OCI-LY7 (cell line): ENCODE measurements at regions not wholly inside any gene's neighbourhood (a gene's known extent, or its start where the extent isn't known, plus 50 kb on each side); places are given as distances from the start of the nearest gene placed in this dataset.

ENCODE experiments used
- BruUV-seq: library from RNA; stranded (reverse); fragments of 400-500 nt; replicated peaks from 2 replicates; lab custom pipeline; 2021; lab: Mats Ljungman, UMichigan
- CTCF ChIA-PET: fragments of 300-600 bp; sonication (Branson Sonifier 250); formaldehyde crosslinking; loops from one replicate; lab custom pipeline; 2022; ENCODE audit warnings: antibody characterized with exemption; ENCODE audit not compliant: unreplicated experiment; lab: Charles Lee
- POLR2A ChIA-PET: fragments of 300-600 bp; sonication (Branson Sonifier 250); formaldehyde crosslinking; loops from one replicate; lab custom pipeline; 2022; ENCODE audit warnings: antibody characterized with exemption; lab: Charles Lee
- DNase-seq: peaks from one replicate; pipeline ENCODE4 v3.0.0-alpha.2; 2015; ENCODE audit warnings: low spot score
- H2AFZ ChIP-seq: fragments of 200-600 bp; sonication (generic), shearing (Covaris generic); 2 replicates; pipeline ENCODE4 v1.6.1; 2014; ENCODE audit warnings: mild to moderate bottlenecking, antibody characterized with exemption, low read length, moderate library complexity
- H3K27ac ChIP-seq: fragments of 200-600 bp; sonication (generic); 2 replicates; pipeline ENCODE4 v1.5.1; 2014; ENCODE audit warnings: mixed run types, low read depth, mild to moderate bottlenecking, moderate library complexity, low read length, inconsistent platforms; ENCODE audit not compliant: poor library complexity, severe bottlenecking
- H3K36me3 ChIP-seq: fragments of 200-600 bp; sonication (generic); 2 replicates; pipeline ENCODE4 v1.6.1; 2014; ENCODE audit warnings: mild to moderate bottlenecking, antibody characterized with exemption, low read length, moderate library complexity, mixed read lengths; ENCODE audit not compliant: insufficient read depth
- H3K4me1 ChIP-seq: fragments of 200-600 bp; sonication (generic); 2 replicates; pipeline ENCODE4 v1.5.1; 2014; ENCODE audit warnings: mild to moderate bottlenecking, low read length; ENCODE audit not compliant: insufficient read depth, poor library complexity, severe bottlenecking
- H3K4me2 ChIP-seq: fragments of 200-600 bp; sonication (generic); 2 replicates; pipeline ENCODE4 v1.6.1; 2014; ENCODE audit warnings: mild to moderate bottlenecking, low read length
- H3K4me3 ChIP-seq: fragments of 200-600 bp; sonication (generic); 2 replicates; pipeline ENCODE4 v1.5.1; 2014; ENCODE audit warnings: mild to moderate bottlenecking, low read depth, low read length; ENCODE audit not compliant: poor library complexity, severe bottlenecking
- H3K79me2 ChIP-seq: fragments of 200-600 bp; sonication (generic); 2 replicates; pipeline ENCODE4 v1.6.1; 2016; ENCODE audit warnings: low read depth, mild to moderate bottlenecking, low read length, moderate library complexity, mixed read lengths; ENCODE audit not compliant: insufficient read depth
- H3K9me2 ChIP-seq: fragments of 200-600 bp; sonication (generic); 2 replicates; pipeline ENCODE4 v1.6.1; 2016; ENCODE audit warnings: mild to moderate bottlenecking, low read length, mixed read lengths; ENCODE audit not compliant: insufficient read depth
- H3K9me3 ChIP-seq: fragments of 200-600 bp; sonication (generic); 2 replicates; pipeline ENCODE4 v1.6.1; 2014; ENCODE audit warnings: mild to moderate bottlenecking, mixed run types, low read length, mixed read lengths
- H4K20me1 ChIP-seq: fragments of 200-600 bp; sonication (generic); 2 replicates; pipeline ENCODE4 v1.6.1; 2014; ENCODE audit warnings: mild to moderate bottlenecking, antibody characterized with exemption, low read length, moderate library complexity, mixed read lengths; ENCODE audit not compliant: insufficient read depth
- CTCF ChIP-seq: fragments of 200-600 bp; sonication (generic); conservative IDR thresholded peaks from 2 replicates; pipeline ENCODE4 v1.5.1; 2014; ENCODE audit warnings: mild to moderate bottlenecking, antibody characterized with exemption, low read length, moderate library complexity, mixed read lengths
- EZH2phosphoT487 ChIP-seq: fragments of 200-600 bp; sonication (generic); IDR thresholded peaks from 2 replicates; pipeline ENCODE4 v1.6.1; 2018; ENCODE audit warnings: low read depth, borderline replicate concordance, mild to moderate bottlenecking, mixed run types, antibody characterized with exemption, low read length, moderate library complexity, mixed read lengths
- intact Hi-C: fragments of 100-400 bp; cut with micrococcal nuclease; formaldehyde crosslinking; loops from one replicate; pipeline ENCODE4 v1.10.0; 2022; ENCODE audit not compliant: unreplicated experiment

- no peak overlapping the region for H3K27ac ChIP-seq
- H4K20me1 ChIP-seq, result no peaks in the 10 kb centered on the region
- no peaks in the 10 kb centered on the region for H3K9me2 ChIP-seq
- CTCF ChIA-PET, result no interaction called here
- no peak for TF ChIP-seq CTCF
- TF ChIP-seq EZH2phosphoT487, result no peak
- no peaks in the 10 kb centered on the region for H3K9me3 ChIP-seq
- no peak overlapping the region for H2AFZ ChIP-seq
- no peak for DNase-seq
- no peaks in the 10 kb centered on the region for H3K79me2 ChIP-seq
- POLR2A ChIA-PET, result no interaction called here
- H3K4me1 ChIP-seq, result no peaks in the 10 kb centered on the region
- intact Hi-C loops, result no loop called here
- no peak overlapping the region for H3K4me2 ChIP-seq
- no TSS peak for BruUV-seq
- no peak overlapping the region for H3K4me3 ChIP-seq
- H3K36me3 ChIP-seq, result no peaks in the 10 kb centered on the region
Measured at GRCh38 chr1:30290581-30290980, 432.8 kb downstream of the MATN1 start.

DNA sequence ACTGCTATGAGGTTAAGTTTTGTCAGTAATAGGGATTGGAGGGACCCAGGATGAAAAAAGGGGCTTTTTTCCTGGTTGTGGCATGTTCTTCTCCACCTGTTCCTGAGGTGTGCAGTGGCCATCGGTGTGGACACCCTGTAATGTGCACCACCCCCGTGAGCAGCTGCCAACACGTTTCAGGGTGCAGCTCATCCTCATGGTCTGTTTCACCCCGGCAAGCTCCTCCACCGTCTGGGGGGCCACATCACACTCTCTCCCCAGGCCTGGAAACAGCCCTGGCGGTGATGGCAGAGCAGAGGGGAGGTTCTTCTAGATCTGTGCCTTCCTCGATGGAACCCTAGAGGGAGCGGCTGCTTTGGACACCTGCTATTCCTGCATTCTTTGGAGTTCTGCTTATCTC lies 435.4 kb downstream of the MATN1 start:
- no peaks in the 10 kb centered on the region for H3K9me2 ChIP-seq
- H3K9me3 ChIP-seq, result no peaks in the 10 kb centered on the region
- POLR2A ChIA-PET, result no interaction called here
- CTCF ChIA-PET, result no interaction called here
- intact Hi-C loops, result no loop called here
- H2AFZ ChIP-seq, result no peak overlapping the region
- no peak overlapping the region for H3K4me2 ChIP-seq
- no peaks in the 10 kb centered on the region for H4K20me1 ChIP-seq
- H3K79me2 ChIP-seq, result no peaks in the 10 kb centered on the region
- TF ChIP-seq EZH2phosphoT487 (no peak), CTCF (no peak)
- H3K36me3 ChIP-seq, result no peaks in the 10 kb centered on the region
- no peaks in the 10 kb centered on the region for H3K4me1 ChIP-seq
- H3K4me3 ChIP-seq, result no peak overlapping the region
- no TSS peak for BruUV-seq
- H3K27ac ChIP-seq, result no peak overlapping the region
- no peak for DNase-seq

- Histone ChIP-seq H4K20me1 (no peaks in the 10 kb centered on the region), H3K9me2 (no peaks in the 10 kb centered on the region), H3K9me3 (no peaks in the 10 kb centered on the region), H3K79me2 (no peaks in the 10 kb centered on the region), H3K36me3 (no peaks in the 10 kb centered on the region), H3K4me3 (no peak overlapping the region), H3K27ac (no peak overlapping the region), H3K4me1 (no peaks in the 10 kb centered on the region), H2AFZ (no peak overlapping the region), H3K4me2 (no peak overlapping the region)
- intact Hi-C loops, result no loop called here
- no TSS peak for BruUV-seq
- no peak for DNase-seq
- TF ChIP-seq EZH2phosphoT487 (no peak), CTCF (no peak)
- CTCF ChIA-PET, result no interaction called here
- POLR2A ChIA-PET, result no interaction called here
Measured at GRCh38 chr1:30286988-30287839, 436.2 kb downstream of the MATN1 start.
